Embryonic facial prominence (tissue), 1 donor: ENCODE measurements at regions not wholly inside any gene's neighbourhood (a gene's known extent, or its start where the extent isn't known, plus 50 kb on each side); places are given as distances from the start of the nearest gene placed in this dataset.

Source experiments
- DNase-seq: peaks from one replicate; pipeline ENCODE4 v3.0.0-alpha.2; 2016; ENCODE audit errors: extremely low spot score

DNA sequence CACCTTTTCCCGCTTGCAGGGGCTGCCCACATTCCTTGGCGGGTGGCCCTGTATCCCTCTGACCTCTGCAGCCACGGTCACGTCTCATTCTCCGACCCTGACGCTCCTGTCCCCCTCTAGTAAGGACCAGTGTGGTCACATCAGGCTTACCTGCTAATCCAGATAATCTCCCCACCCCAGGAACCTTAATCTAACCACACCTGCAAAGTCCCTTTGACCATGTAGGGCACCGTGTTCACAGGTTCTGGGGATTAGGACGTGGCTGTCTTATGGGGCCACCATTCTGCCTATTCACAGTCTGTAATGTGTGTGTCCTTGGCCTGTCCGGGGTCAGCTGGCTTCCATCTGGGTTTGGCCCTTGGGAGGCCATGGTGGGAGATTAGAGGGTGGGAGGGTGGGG, 368.9 kb downstream of the AACS start:
- no peak for DNase-seq

DNA sequence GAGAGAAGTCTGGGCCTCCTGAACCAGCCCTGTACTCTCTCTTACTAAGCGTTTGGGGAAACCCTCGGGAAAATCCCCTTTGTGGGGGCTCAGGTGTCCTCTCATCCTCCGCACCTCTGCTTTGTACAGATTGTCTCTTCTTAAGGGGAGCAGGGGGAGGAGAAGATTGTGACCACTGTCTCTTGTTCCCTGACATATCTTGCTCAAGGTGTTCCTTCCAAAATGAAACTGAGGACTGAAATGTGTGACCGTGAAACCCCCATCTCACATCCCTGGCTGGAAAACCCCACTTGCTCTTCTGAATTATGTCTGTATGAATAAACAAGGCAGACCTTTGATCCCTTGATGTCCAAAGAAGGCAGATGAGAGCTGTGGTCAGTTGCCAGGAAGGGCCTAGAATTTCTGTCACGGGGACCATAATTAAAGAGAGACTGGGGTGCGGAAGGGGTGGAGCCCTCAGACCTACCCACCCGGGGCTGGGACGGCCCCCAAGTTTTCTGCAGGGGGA, 369.8 kb downstream of the AACS start:
- DNase-seq: no peak

DNA sequence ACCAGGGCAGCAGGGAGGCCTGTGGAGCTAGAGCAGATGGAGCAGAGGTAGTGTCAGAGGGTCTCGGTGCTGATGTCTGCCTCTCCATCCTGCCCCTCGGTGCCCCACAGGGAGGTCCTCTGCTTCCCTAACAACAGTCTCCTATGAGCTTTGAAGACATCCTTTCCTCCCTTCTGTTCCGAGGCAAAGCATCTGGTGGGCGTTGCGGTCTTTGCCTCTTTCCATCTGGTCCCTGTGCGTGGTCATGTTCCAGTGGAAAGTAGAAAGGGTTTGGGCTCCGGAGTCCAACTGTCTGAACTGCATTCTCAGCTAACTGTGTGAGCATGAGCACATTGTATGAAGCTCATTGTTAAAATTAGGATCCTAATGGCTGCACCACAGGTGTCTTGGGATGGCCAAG, 370.6 kb downstream of the AACS start:
- DNase-seq: no peak

DNA sequence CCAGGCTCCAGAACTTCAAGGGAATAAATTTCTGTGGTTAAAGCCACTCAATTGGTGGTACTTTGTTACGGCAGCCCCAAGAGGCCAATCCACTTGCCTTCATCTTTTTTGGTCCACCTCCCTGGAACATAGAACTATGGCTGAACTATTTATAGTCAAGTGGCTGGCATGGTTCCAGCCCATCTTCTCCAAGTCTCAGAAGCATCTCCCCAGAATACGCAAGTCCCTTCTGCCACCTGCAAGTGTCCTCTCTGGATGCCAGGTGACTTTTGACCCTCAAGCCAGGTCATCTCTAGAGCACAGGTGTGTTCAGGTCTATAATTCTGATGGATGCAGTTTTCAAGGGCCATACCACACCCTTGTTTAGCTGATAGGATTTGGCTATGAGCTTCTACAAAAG, 371.5 kb downstream of the AACS start:
- DNase-seq: no peak

DNA sequence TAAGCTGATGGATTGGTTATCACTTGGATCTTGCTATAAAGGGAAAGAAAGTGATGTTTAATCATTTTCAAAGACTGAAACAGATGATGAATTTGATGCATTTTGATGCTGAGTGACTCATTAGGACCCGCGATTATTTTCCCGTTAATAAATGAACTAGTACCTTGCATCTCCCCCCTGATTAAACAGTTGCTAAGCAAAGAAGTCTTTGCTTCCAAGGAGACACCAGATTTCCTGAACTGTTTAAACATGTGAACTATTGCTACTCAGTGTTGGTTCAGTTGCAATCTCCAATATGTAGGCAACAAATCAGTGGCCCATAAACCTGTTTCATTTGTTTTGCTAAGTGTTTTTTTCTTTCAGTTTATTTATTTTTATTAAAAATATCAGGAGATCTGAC, 375.2 kb downstream of the AACS start:
- DNase-seq: no peak

DNA sequence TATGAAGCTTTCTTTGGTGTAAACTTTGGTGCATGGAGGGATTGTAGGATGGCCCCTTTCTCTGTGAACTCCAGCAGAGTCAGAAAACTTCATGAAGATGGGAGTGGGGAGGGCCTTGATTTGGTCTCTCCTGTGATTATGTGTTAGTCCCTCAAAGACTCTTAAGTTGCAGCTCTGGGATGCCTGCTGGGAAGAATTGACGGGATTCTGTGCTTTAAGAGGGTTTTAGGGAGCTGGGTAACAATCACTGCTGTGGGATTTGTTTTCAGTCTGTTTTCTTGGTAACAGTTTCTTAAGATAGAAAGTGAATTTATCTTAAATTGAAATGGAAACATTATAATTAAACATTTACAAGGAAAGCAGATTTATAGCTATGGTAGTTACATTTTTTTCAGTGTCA, 378.1 kb downstream of the AACS start:
- DNase-seq: no peak

DNA sequence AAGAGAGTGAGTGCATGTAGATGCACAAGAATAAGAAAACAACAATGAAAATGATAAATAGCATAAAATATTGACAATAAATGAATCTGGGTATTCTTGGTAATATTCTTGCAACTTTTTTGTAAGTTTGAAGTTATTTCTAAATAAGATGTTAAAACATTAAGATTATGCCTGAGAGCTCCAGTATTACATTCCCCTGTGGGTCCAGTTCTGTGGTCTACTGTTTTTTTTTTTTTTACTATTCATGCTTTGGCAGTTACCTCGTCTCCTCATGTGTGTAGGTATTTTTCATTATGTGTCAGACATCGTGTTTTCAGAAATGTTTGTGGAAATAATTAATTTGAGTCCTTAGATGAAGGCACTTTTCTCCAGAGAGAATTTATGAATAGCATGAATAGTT, 386.2 kb downstream of the AACS start:
- DNase-seq: no peak

DNA sequence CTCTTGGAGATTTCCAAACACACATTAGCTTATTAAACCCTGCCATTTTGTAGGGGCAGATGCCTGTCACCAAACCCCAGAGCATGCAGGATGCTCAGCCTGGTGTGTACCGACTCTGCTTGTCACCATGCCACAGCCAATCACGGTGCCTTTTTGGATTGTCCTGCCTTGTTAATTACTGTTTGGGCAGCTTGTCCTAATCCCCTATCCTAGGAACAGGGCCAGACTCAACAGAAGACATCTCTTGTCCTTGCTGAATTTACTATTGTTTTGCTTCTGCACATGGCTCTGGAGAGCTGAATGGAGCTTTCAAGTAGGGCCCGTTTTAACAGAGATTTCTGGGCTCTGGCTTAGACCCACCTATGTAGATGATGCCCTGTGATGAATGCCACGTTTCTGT, 388.5 kb downstream of the AACS start:
- no peak for DNase-seq

DNA sequence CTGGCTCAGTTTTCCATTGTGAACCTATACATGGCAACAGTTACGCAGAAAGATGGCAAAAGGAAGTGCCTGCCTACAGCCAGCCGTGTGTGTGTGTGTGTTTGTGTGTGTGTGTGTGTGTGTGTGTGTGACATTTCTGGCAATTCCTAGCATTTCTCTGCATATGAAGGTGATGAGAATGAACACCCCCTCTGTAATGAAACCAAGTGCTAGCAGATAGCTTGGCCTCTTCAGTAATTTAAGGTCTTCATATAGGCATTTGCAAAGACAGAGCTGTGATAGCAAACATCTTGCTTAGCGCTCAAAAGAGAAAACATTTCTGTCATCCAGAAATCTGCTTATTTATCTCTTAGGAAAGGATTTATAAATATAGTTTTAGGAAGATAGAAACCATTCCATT, 389.1 kb downstream of the AACS start:
- no peak for DNase-seq

DNA sequence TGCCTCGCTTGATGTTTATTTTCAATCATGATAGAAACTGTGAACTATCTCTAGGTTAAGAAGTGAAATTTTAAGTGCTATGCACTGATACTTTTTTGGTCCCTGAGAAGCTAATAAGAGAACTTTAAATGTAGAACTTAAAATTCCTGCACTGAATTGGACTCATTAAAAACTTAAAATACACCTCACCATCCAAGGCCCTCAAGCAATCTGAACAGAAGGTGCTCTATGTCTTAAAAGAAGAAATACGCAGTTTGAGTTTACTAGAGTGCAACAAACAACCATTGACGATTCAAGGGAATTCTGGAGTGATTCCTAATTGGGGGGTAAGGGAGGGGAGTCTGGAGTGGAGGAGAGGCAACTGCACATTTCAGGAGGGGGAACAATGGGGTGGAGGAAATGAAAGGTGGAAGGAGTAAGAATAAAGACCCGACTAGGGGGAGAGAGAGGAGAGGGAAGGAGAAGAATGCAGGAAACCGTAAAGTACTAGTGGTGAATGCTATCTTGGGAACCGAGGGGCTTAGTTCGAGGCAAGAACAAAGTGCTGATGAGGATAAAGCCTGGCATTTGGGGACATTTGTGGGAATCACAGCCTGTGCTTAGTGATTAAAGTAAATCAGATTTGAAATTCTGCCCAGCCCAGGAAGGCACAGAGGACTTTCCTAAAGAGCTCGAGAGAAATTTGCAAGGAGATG, 389.7 kb downstream of the AACS start:
- DNase-seq: no peak

DNA sequence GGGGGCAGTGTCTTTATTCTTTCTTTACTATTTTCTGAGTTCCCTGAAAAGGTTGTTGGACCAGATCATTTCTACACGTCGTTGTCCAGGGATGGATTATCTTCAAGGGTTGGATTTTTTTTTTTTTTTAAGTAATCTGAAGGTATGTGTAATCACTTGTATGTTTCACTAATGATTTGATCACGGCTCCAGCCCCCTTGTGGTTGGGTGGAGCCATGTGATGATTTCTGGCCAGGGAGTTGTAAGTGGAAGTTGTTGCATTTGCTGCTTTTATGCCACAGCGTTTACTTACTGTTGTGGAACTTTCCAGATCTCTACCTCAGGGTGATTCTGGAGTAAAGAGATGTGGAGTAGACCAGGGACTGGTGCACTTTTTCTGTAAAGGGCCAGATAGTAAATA, 390.3 kb downstream of the AACS start:
- no peak for DNase-seq

DNA sequence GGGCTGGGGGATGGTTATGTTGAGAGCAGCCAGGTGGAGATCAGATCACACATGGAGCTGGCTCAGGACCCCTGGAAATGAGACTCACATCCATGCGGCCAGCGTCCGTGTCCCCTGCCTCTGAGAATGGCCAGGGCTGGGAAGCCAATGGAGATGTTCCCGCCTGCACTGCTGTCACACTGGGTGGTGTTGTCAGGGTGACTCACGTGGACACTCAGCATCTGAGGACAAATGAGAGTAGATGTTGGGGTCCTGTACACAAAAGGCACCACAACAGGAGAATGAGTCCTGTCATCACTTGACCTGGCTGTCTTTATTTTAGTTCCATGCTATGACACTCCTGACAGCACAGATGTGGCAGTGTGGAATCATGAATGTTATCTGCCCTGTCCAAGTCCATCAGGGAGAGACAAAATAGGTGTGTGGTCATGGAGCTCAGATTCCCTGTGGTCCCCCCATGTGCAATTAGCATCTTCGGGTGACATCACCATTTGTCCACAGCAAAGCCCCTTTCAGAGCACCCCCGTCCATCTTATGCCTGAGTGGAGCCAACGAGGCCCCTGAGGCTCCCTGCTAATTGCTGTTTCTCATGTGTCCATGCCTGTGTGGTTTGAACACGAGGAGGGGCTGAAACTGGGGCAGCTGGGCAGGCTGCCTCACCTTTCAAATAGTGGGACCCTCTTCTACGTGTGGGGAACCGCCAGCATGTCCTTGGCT, 393.5 kb downstream of the AACS start:
- DNase-seq: no peak

DNA sequence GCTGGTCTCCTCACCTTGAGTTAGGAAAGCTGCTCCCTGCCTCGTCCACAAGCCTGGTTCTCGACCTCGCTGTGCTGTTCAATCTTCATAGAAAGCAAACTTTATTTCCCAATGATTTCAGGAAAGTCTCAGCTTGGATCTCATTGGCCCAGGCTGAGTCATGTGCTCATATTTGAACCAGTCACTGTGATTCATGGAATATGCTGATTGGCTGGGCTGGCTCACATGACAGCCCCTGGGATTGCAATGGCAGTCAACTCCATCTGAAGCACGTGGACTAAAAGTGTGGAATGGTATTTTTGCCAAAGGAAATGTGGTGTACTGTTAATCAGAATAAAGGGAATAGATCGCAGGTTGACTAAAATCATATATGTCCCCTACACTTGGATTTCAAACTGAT, 396.6 kb downstream of the AACS start:
- no peak for DNase-seq

DNA sequence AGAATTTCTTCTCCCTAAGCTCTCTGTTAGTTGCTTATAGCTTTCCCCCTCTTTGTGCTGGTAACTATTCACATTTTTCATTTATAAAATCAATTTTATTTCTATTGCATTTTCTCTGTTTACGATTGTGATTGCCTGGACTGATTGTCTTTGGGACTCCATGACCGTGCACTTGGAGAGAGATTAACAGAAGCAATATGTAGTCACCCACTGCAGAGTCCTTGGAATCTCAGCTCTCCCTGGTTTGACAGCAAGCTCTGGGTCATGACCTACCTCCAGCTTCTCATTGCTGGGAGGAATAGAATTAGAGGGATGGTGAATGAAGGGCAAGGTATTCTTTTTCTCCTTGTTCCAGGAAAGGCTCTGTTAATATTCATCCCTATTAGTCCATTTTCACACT, 398.2 kb downstream of the AACS start:
- no peak for DNase-seq

DNA sequence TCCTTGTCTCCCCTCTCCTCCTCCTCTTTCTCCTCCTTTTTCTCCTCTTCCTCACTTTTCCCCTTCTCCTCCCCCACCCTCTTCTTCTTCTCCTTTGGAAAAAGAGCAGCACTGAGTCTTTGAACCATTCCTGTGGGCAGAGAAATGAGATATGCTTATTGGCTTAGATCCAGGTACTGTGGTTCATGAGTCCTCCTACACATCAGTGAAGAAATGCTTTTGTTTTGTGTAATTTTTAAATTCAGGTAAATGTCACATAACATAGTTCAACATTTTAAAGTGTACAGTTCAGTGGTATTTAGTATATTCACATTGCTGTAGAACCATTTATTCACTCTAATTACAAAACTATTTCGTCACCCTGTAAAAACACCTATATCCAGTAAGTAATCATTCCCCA, 402.1 kb downstream of the AACS start:
- DNase-seq: no peak

DNA sequence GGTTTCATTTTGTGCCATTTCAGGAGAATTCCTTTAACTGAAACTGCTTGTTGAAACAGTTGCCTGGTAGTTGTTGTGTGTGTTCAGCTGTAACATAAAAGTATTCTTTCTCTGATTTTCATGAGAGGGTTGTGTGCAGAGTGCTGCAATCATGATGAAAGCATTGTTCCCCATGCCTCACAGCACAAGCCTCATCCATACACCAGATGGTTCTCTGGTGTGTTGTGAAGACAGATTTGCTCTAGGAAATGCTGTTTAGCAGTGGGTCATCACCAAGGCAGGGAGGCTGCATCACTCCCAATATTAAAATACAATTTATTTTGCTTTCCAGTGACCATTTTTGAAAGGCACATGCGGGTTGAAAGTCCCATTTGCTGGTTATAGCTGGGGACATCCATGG, 404.4 kb downstream of the AACS start:
- DNase-seq: no peak

DNA sequence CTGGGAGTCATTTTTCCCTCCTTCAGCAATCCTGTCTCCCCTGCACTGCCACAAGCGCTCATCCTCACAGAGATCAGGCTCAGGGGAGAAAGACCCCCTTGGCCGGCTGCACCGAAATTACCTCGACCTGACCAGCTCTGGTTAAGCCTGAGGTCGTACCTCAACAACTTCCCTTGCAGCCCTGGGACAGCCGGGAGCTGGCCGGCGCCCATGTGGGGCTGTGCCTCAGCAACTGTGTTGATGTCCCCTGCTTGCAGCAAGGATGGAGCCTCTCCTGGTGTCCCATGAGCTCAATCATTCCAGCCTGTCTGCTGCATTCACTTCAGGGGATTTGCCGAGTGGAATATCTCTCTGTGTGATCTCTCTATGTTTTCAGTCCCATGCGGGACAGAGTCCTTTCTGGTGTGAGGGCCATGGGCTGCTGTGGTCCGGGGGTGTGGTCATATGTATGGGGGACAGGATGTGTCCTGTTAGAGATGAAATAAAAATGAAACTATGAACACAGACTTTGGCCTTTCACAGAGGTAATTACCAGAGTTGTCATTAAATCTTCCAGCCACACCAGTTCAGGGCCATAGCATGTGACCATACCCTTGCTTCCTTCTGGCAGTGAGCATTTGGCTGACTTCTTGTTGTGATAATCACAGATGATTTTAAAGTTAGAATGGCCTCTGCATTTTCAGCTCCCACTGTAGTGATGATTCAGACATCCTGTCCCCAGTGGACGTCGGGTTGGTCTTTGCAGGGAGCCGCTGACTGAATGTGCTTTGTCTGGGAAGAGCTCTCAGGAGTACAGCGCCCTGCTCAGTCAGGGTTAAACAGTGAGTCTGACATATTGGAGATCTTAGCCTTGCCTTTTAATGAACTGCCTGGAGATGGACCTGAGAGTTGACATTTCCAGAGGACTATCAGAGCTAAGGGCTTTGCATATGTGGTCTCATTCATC, 405.9 kb downstream of the AACS start:
- DNase-seq: no peak

DNA sequence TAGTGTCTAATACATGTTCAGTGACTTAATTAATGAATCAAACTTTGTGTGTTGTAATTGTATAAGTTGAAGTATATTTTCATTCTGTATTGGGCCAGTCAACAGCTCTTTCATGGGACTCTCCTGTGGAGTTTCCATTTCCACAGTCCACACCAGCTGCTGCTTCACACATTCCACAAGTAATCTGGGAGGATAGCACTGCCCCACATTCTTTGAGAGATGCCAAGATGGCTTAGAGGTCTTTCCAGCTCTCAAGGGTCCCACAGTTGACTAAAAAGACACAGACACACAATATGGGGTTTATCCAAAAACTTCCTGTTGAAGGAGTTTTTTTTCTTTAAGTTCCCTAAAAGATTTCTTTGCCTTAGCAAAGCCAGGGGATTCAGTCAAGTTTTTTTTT, 408.3 kb downstream of the AACS start:
- no peak for DNase-seq

DNA sequence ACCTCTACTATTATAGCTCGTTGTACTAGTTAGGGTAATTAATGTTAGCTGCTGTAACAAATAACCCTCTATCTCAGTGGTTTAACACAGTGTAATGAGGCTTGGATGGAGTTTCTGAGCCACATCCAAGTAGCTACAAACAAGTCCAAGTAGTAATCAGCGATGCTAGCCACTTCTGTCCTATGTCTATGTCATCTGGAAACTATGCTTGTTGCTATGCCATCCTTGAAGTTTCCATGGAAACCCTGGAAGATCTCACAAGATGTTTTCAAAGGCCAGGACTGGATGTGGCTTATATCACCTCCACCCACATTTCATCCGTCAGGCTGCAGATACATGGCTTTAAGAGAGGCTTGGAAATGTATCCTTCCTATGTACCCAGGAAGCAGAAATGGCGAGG, 422.1 kb downstream of the AACS start:
- no peak for DNase-seq

DNA sequence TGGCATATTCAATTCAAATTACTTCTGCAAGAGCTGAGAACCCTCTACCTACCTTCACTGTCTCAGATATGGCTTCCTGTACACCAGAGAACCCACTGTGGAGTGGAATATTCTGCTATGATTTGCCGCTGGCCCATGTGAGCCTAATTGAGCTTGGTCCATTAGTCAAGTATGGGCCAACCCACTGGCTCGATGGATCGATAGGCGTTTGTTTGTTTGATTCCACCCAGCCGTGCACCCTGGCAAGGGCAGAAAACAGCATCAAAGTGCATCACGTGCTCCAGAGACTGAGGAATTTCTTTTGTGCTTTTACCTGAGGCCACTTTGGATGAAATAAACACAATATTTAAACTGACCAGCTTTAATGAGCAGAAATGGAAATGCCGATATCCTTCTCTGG, 426.3 kb downstream of the AACS start:
- no peak for DNase-seq

DNA sequence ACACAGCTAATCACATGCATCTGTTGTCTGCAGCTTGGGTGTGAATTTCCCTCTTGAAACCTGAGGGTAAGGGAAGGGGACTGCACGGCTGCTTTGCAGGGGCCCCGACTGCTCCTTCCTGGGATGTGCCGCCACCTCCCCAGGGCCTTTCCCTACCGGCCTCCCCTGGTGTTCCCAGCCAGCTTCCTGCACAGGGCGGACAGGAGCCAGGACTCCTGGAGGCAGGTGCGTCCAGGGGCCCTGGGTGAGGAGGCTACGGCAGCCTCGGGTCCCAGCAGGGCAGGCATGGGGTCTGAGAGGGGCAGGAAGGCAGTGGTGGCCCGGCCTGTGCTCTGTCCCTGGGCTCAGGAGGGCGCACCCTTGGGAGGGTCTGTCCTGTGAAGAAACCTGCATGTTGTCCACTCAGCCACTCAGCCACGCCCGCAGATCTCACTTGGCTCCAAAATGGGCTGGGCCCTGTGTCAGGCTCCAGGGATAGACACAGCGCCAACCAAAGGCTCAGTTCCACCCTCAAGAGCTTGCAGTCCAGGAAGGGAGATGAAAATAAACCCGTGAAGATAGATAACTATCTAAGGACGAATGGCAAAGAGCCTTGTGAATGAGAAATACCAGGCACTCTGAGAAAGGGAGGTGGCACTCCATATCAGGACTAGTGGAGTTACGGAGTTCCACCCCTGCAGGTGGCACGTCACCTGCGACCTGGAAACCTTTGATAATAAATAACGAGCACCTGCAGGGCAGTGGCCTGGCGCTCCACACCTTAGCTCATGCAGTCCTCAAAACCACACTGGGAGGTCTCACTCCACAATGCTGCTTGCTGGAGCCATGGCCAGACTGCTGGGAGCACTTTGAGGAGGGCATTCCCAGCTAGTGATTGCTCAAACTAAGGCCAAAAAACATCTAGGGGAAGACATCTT, 427.4 kb downstream of the AACS start:
- no peak for DNase-seq
